GM19025 (cell line): ENCODE measurements at regions not wholly inside any gene's neighbourhood (a gene's known extent, or its start where the extent isn't known, plus 50 kb on each side); places are given as distances from the start of the nearest gene placed in this dataset.

ENCODE experiments used
- ATAC-seq: cut with Tn5 transposase; IDR thresholded peaks from one replicate; pipeline ENCODE4 v1.9.1; 2021; ENCODE audit warnings: mild to moderate bottlenecking, low read depth, moderate library complexity; ENCODE audit not compliant: unreplicated experiment

- ATAC-seq: no peak
Observed at GRCh38 chr4:175499735-175500352, 312.2 kb downstream of the GPM6A start.

GRCh38 chr4:175504318-175504717 is 307.7 kb downstream of the GPM6A start:
- ATAC-seq: no peak

- no peak for ATAC-seq
Observed at GRCh38 chr4:175509320-175509719, 302.7 kb downstream of the GPM6A start.

- no peak for ATAC-seq
Observed at GRCh38 chr4:175511861-175512260, 300.2 kb downstream of the GPM6A start.

- no peak for ATAC-seq
Observed at GRCh38 chr4:175514174-175514573, 297.9 kb downstream of the GPM6A start.

- ATAC-seq: no peak
Observed at GRCh38 chr4:175530655-175531054, 281.4 kb downstream of the GPM6A start.

GRCh38 chr4:175531405-175532091 is 280.5 kb downstream of the GPM6A start:
- ATAC-seq: no peak

- no peak for ATAC-seq
Observed at GRCh38 chr4:175536852-175537453, 275.1 kb downstream of the GPM6A start.

- no peak for ATAC-seq
Observed at GRCh38 chr4:175539498-175539897, 272.6 kb downstream of the GPM6A start.

- ATAC-seq: no peak
Observed at GRCh38 chr4:175540151-175540550, 271.9 kb downstream of the GPM6A start.

GRCh38 chr4:175540732-175541131 is 271.3 kb downstream of the GPM6A start:
- ATAC-seq: no peak

- ATAC-seq: no peak
Observed at GRCh38 chr4:175542786-175543185, 269.3 kb downstream of the GPM6A start.

- no peak for ATAC-seq
Observed at GRCh38 chr4:175559126-175559525, 252.9 kb downstream of the GPM6A start.

- ATAC-seq: no peak
Observed at GRCh38 chr4:175559526-175559925, 252.5 kb downstream of the GPM6A start.

- no peak for ATAC-seq
Observed at GRCh38 chr4:175560604-175561003, 251.5 kb downstream of the GPM6A start.

GRCh38 chr4:175561696-175562095 is 250.4 kb downstream of the GPM6A start:
- ATAC-seq: no peak

GRCh38 chr4:175562111-175562510 is 250.0 kb downstream of the GPM6A start:
- no peak for ATAC-seq

- ATAC-seq: no peak
Observed at GRCh38 chr4:175562542-175562941, 249.5 kb downstream of the GPM6A start.
